BJ (cell line): ENCODE measurements at regions not wholly inside any gene's neighbourhood (a gene's known extent, or its start where the extent isn't known, plus 50 kb on each side); places are given as distances from the start of the nearest gene placed in this dataset.

Experiments used
- CTCF ChIA-PET: fragments of 350-600 bp; formaldehyde crosslinking; extraction: SDS; loops from one replicate; lab custom pipeline; 2021; ENCODE audit warnings: antibody characterized with exemption, inconsistent platforms; lab: Yijun Ruan, JAX
- POLR2A ChIA-PET: fragments of 300-600 bp; sonication (Branson Sonifier 250); formaldehyde crosslinking; extraction: SDS; loops from one replicate; lab custom pipeline; 2021; ENCODE audit warnings: antibody characterized with exemption; lab: Charles Lee
- DNase-seq: peaks from one replicate; pipeline ENCODE4 v3.0.0-alpha.2; 2011; ENCODE audit warnings: low read depth
- H3K27me3 ChIP-seq: 2 replicates; pipeline ENCODE4 v1.6.0; 2011; ENCODE audit warnings: low read length; ENCODE audit not compliant: control insufficient read depth, insufficient read depth
- H3K36me3 ChIP-seq: 2 replicates; pipeline ENCODE4 v1.5.1; 2011; ENCODE audit warnings: low read length; ENCODE audit not compliant: control insufficient read depth, insufficient read depth
- H3K4me3 ChIP-seq: 2 replicates; pipeline ENCODE4 v1.5.1; 2011; ENCODE audit warnings: low read depth, mild to moderate bottlenecking, control low read depth, low read length
- TF ChIP-seq, protein P1 (sequence below): IDR thresholded peaks from 2 replicates; pipeline ENCODE4 v1.5.1; 2011; ENCODE audit warnings: low read depth, mild to moderate bottlenecking, control low read depth, inconsistent platforms, low read length, moderate library complexity; ENCODE audit not compliant: insufficient read depth

DNA sequence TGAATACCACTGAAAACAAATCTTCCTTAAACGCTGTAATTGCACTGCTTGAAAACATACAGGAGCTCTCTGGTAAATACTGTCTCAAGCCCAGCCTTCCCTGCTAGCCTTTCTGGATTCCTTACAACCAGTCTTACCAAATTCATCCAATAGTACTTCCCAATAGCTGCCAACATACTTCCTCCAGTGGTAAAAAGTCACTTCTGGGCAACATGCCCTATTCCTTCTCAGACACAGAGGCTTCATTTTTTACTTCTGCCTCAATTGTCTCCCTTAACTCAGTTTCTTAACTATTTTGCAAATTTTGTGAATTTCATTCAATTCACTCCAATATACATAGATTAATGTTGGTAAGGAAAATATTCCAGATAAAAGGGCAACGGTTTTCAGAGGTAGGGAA is 166.3 kb downstream of the TBX15 start:
- TF ChIP-seq, protein P1, sequence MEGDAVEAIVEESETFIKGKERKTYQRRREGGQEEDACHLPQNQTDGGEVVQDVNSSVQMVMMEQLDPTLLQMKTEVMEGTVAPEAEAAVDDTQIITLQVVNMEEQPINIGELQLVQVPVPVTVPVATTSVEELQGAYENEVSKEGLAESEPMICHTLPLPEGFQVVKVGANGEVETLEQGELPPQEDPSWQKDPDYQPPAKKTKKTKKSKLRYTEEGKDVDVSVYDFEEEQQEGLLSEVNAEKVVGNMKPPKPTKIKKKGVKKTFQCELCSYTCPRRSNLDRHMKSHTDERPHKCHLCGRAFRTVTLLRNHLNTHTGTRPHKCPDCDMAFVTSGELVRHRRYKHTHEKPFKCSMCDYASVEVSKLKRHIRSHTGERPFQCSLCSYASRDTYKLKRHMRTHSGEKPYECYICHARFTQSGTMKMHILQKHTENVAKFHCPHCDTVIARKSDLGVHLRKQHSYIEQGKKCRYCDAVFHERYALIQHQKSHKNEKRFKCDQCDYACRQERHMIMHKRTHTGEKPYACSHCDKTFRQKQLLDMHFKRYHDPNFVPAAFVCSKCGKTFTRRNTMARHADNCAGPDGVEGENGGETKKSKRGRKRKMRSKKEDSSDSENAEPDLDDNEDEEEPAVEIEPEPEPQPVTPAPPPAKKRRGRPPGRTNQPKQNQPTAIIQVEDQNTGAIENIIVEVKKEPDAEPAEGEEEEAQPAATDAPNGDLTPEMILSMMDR: no peak

DNA sequence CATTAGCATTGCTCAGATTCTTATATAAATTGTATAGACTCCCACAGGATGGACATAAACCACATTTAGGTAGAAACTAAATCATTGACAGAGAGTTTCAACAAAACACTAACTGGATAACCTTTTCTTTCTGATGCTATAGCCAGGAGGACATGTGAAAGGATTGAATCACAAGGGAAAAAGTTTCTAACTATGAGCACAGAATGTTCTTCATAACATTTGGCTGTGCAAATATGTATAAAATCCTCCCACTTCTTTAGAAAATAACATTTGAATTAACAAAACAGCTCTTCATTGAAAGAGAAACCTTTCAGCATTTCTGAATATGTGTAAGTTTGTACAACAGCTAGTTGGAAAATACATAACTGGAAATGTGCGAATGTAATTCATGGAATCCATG is 167.3 kb downstream of the TBX15 start:
- POLR2A ChIA-PET: no interaction called here
- no peak overlapping the region for H3K4me3 ChIP-seq
- DNase-seq: no peak
- TF ChIP-seq, protein P1: no peak
- CTCF ChIA-PET: no interaction called here
- H3K36me3 ChIP-seq: no peaks in the 10 kb centered on the region
- H3K27me3 ChIP-seq: no peaks in the 10 kb centered on the region

More for the DNA sequence above, 166.3 kb downstream of the TBX15 start:
- ChIA-PET CTCF (no interaction called here), POLR2A (no interaction called here)
- no peaks in the 10 kb centered on the region for H3K27me3 ChIP-seq
- no peak overlapping the region for H3K4me3 ChIP-seq
- H3K36me3 ChIP-seq: no peaks in the 10 kb centered on the region
- DNase-seq: no peak

DNA sequence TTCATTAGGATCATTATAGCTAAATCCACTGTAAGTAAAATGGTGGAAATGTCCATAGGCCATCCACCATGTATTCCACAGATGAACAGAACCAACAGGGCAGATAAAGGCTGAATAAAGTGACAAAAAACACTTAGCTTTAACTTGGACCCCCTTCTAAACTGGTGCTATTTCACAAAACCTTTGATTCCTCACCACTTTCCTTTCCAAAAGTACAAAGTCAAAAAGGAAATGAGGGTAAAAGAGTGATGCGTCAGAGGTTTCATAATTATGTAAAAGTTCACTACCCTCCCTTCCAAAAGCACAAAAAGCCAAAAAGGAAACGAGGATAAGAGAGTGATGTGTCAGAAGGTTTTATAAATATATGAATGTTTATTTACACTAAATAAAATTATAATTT is 172.2 kb downstream of the TBX15 start:
- ChIA-PET POLR2A (no interaction called here), CTCF (no interaction called here)
- H3K36me3 ChIP-seq: no peaks in the 10 kb centered on the region
- TF ChIP-seq, protein P1: no peak
- no peak for DNase-seq
- no peak overlapping the region for H3K4me3 ChIP-seq
- no peaks in the 10 kb centered on the region for H3K27me3 ChIP-seq

DNA sequence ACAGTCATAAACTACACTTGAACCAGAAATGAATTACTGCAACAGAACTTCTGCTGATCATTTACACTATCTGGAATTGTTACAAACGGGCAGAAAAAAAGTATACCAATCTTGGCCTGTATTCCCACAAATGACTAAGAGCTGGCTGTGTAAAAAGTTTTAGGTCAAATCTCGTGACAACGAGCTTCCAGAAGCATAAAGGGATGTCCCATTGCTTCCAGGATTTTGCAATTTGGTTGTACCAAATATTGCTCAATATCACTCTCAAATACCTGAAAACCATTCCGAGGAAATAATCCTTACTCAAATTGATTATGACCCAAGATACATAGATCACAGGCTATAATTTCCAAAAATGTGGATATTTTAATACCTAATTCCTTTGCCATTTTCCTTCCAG is 175.6 kb downstream of the TBX15 start:
- H3K27me3 ChIP-seq: no peaks in the 10 kb centered on the region

DNA sequence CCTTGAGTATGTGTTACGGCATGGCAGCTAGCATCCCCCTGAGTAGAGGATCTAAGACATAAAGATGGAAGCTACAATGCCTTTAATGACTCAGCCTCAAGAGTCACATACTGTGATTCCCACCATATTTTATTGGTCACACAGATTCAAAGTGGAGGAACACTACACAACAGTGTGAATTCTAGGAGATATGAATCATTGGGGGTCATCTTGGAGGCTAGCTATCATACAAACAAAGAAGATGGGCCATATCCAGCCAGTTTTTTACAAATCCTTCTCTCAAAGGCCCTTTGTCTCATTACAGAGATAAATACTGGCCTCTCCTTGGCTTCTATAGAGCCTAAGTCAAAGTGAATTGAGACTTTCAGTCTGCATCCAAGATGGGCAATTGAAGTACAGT is 177.0 kb downstream of the TBX15 start:
- TF ChIP-seq, protein P1: no peak
- CTCF ChIA-PET: no interaction called here
- DNase-seq: no peak
- no peaks in the 10 kb centered on the region for H3K36me3 ChIP-seq
- POLR2A ChIA-PET: no interaction called here
- no peaks in the 10 kb centered on the region for H3K27me3 ChIP-seq
- no peak overlapping the region for H3K4me3 ChIP-seq

More for the DNA sequence above, 175.6 kb downstream of the TBX15 start:
- POLR2A ChIA-PET: no interaction called here
- TF ChIP-seq, protein P1: no peak
- CTCF ChIA-PET: no interaction called here
- no peaks in the 10 kb centered on the region for H3K36me3 ChIP-seq
- H3K4me3 ChIP-seq: no peak overlapping the region
- DNase-seq: no peak
